ENCODE measurements at regions not wholly inside any gene's neighbourhood (a gene's known extent, or its start where the extent isn't known, plus 50 kb on each side); places are given as distances from the start of the nearest gene placed in this dataset.
A peak's percentile ranks its signal among the peaks of the same experiment; 100 is the strongest.

DNA sequence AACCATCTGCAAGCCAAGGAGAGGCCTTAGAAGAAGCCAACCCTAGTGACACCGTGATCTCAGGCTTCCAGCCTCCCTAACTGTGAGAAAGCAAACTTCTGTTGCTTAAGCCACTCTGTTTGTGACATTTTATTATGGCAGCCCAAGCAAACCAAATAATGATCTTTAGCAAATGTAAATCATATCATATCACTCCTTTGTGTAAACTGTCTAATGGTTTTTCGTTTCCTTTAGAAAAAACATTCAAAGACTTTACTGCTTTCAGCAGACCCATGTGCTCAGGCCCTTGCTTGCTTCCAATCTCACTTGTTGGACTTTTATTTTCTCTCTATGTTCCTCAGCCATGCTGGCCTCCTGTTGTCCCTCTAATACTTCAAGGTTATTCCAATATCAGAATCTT is 192.2 kb upstream of the HS3ST1 start:
- ChIA-PET CTCF (no interaction called here), POLR2A (ENCODE audit: unreplicated experiment) (no interaction called here)
- Histone ChIP-seq H2AFZ (no peak overlapping the region), H3K79me2 (ENCODE audit: low read depth) (no peaks in the 10 kb centered on the region), H3K9me3 (ENCODE audit: insufficient read depth, low read depth) (peaks cover 9% of the 10 kb centered on the region), H3K36me3 (ENCODE audit: low read depth) (no peaks in the 10 kb centered on the region), H3K4me1 (replicated peaks; ENCODE audit: insufficient read depth) (peaks cover 38% of the 10 kb centered on the region), H3F3A (ENCODE audit: insufficient read depth, low read depth) (peaks cover 6% of the 10 kb centered on the region), H3K9me2 (ENCODE audit: insufficient read depth) (no peaks in the 10 kb centered on the region), H3K27me3 (ENCODE audit: insufficient read depth, low read depth) (no peaks in the 10 kb centered on the region), H3K4me2 (no peak overlapping the region), H4K20me1 (ENCODE audit: insufficient read depth) (no peaks in the 10 kb centered on the region), H3K27ac (no peak overlapping the region), H3K4me3 (no peak overlapping the region)
- TF ChIP-seq, protein P1, sequence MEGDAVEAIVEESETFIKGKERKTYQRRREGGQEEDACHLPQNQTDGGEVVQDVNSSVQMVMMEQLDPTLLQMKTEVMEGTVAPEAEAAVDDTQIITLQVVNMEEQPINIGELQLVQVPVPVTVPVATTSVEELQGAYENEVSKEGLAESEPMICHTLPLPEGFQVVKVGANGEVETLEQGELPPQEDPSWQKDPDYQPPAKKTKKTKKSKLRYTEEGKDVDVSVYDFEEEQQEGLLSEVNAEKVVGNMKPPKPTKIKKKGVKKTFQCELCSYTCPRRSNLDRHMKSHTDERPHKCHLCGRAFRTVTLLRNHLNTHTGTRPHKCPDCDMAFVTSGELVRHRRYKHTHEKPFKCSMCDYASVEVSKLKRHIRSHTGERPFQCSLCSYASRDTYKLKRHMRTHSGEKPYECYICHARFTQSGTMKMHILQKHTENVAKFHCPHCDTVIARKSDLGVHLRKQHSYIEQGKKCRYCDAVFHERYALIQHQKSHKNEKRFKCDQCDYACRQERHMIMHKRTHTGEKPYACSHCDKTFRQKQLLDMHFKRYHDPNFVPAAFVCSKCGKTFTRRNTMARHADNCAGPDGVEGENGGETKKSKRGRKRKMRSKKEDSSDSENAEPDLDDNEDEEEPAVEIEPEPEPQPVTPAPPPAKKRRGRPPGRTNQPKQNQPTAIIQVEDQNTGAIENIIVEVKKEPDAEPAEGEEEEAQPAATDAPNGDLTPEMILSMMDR (conservative IDR thresholded peaks at IDR 0.05): no peak
- TF ChIP-seq EZH2 (IDR thresholded peaks at IDR 0.05; ENCODE audit: low read depth): no peak
- BruUV-seq (replicated peaks): no TSS peak
- no peak for DNase-seq
- intact Hi-C loops (cut with micrococcal nuclease; ENCODE audit: unreplicated experiment): loop anchor here (5.0 kb wide), 1 partner anchor 101 kb away; no protein-coding TSS in a partner anchor

DNA sequence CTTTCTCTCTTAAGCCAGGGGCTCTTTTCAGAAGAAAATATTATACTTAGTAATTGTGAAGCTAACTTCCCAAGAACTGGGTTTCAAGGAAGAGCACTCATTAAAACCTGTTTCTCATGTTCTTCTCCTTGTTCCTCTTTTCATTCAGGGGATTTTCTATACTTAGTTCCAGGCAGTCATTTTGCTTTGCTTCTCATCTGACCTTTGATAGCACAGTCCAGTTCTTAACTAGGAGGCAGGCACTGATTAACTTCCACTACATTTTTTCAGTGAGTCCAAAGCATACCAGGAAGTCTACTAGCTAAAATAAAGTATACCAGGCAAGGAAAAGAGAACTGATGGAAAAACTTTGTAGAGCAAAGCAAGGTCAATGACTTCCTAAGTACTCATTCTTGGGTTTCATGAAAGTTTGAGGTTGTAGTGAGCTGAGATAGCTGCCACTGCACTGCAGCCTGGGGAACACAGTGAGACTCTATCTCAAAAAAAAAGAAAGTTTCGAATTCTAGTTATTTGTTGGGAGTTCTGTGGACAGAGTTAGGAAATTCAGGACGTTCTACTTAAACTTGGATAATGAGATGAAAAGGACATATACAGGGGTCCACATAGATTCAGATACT is 190.1 kb upstream of the HS3ST1 start:
- TF ChIP-seq EZH2 (IDR thresholded peaks at IDR 0.05; ENCODE audit: low read depth): no peak
- TF ChIP-seq, protein P1 (conservative IDR thresholded peaks at IDR 0.05): no peak
- no peaks in the 10 kb centered on the region for H4K20me1 ChIP-seq (ENCODE audit: insufficient read depth)
- intact Hi-C loops (cut with micrococcal nuclease; ENCODE audit: unreplicated experiment): no loop called here
- peak overlapping the region; percentile 39; the same call in 1 of the 2 replicates for H3K27ac ChIP-seq
- no TSS peak for BruUV-seq (replicated peaks)
- POLR2A ChIA-PET (ENCODE audit: unreplicated experiment): interaction anchor here (0.6 kb wide), 1 partner anchor 66 kb away, joined by 4 read pairs; no protein-coding TSS in a partner anchor
- H3K9me3 ChIP-seq (ENCODE audit: insufficient read depth, low read depth): peaks cover 4% of the 10 kb centered on the region
- no peak for DNase-seq
- peaks cover 16% of the 10 kb centered on the region for H3F3A ChIP-seq (ENCODE audit: insufficient read depth, low read depth)
- H3K4me1 ChIP-seq (replicated peaks; ENCODE audit: insufficient read depth): peaks cover 36% of the 10 kb centered on the region
- peak overlapping the region; percentile 49 for H2AFZ ChIP-seq
- no peak overlapping the region for H3K4me3 ChIP-seq
- no peaks in the 10 kb centered on the region for H3K36me3 ChIP-seq (ENCODE audit: low read depth)
- no peaks in the 10 kb centered on the region for H3K9me2 ChIP-seq (ENCODE audit: insufficient read depth)
- no peaks in the 10 kb centered on the region for H3K79me2 ChIP-seq (ENCODE audit: low read depth)
- H3K27me3 ChIP-seq (ENCODE audit: insufficient read depth, low read depth): no peaks in the 10 kb centered on the region
- CTCF ChIA-PET: no interaction called here
- H3K4me2 ChIP-seq: no peak overlapping the region

DNA sequence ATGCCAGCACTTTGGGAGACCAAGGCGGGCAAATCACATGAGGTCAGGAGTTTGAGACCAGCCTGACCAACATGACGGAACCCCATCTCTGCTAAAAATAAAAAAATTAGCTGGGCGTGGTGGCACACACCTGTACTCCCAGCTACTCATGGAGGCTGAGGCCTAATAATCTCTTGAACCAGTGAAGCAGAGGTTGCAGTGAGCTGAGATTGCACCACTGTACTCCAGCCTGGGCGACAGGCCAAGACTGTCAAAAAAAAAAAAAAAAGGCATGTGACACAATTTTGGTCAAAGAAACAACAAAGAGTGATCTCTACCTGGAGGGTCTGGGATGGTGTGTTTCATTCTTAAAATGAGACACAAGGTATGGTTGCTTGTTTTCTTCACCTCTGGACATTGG is 188.2 kb upstream of the HS3ST1 start:
- Histone ChIP-seq H4K20me1 (ENCODE audit: insufficient read depth) (no peaks in the 10 kb centered on the region), H3K79me2 (ENCODE audit: low read depth) (no peaks in the 10 kb centered on the region), H2AFZ (no peak overlapping the region), H3K27me3 (ENCODE audit: insufficient read depth, low read depth) (no peaks in the 10 kb centered on the region), H3F3A (ENCODE audit: insufficient read depth, low read depth) (peaks cover 27% of the 10 kb centered on the region), H3K9me2 (ENCODE audit: insufficient read depth) (no peaks in the 10 kb centered on the region), H3K27ac (no peak overlapping the region), H3K4me1 (replicated peaks; ENCODE audit: insufficient read depth) (peaks cover 45% of the 10 kb centered on the region), H3K4me2 (no peak overlapping the region), H3K9me3 (ENCODE audit: insufficient read depth, low read depth) (peaks cover 8% of the 10 kb centered on the region), H3K4me3 (no peak overlapping the region), H3K36me3 (ENCODE audit: low read depth) (no peaks in the 10 kb centered on the region)
- TF ChIP-seq, protein P1 (conservative IDR thresholded peaks at IDR 0.05): no peak
- no peak for TF ChIP-seq EZH2 (IDR thresholded peaks at IDR 0.05; ENCODE audit: low read depth)
- ChIA-PET CTCF (interaction anchor here (0.6 kb wide), 1 partner anchor 198 kb away, joined by 5 read pairs; no protein-coding TSS in a partner anchor), POLR2A (ENCODE audit: unreplicated experiment) (no interaction called here)
- DNase-seq: no peak
- no TSS peak for BruUV-seq (replicated peaks)
- intact Hi-C loops (cut with micrococcal nuclease; ENCODE audit: unreplicated experiment): no loop called here

Data from PC-9 (cell line).